ENCODE measurements at regions not wholly inside any gene's neighbourhood (a gene's known extent, or its start where the extent isn't known, plus 50 kb on each side); places are given as distances from the start of the nearest gene placed in this dataset.

GRCh38 chr5:5079876-5080275 lies 60.3 kb upstream of the ADAMTS16 start:
- DNase-seq (ENCODE audit: low read depth) = no peak
- H3K4me3 ChIP-seq (ENCODE audit: control insufficient read depth, low read depth, low read length) = no peak overlapping the region
- no peak for TF ChIP-seq CTCF (IDR thresholded peaks at IDR 0.05; ENCODE audit: control insufficient read depth, insufficient read depth, low read depth, low read length, missing control alignments)

- DNase-seq (ENCODE audit: low read depth) = no peak
- TF ChIP-seq CTCF (IDR thresholded peaks at IDR 0.05; ENCODE audit: control insufficient read depth, insufficient read depth, low read depth, low read length, missing control alignments) = no peak
- H3K4me3 ChIP-seq (ENCODE audit: control insufficient read depth, low read depth, low read length) = no peak overlapping the region
These were observed 59.3 kb upstream of the ADAMTS16 start for GRCh38 chr5:5080790-5081189.

DNA sequence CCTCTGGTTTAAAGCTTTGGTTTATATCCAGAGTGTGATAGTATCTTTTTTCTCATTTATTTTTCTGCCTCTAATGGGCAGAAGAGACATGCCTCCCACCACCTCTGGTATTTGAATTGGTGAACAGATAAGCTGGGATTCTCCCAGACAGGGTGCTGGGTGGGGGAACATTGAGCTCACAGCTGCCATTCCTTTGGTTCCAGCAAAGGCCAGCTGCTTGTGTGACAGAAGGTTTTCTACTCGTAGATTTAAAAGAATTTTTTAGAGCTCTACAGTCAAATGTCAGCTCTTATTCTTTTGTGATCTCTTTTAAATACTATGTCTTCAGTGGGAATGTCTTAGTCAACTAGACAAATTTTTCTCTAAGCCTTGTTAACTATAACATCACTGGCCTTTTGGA lies 54.7 kb upstream of the ADAMTS16 start:
- TF ChIP-seq CTCF (IDR thresholded peaks at IDR 0.05; ENCODE audit: control insufficient read depth, insufficient read depth, low read depth, low read length, missing control alignments) = no peak
- no peak overlapping the region for H3K4me3 ChIP-seq (ENCODE audit: control insufficient read depth, low read depth, low read length)
- no peak for DNase-seq (ENCODE audit: low read depth)

DNA sequence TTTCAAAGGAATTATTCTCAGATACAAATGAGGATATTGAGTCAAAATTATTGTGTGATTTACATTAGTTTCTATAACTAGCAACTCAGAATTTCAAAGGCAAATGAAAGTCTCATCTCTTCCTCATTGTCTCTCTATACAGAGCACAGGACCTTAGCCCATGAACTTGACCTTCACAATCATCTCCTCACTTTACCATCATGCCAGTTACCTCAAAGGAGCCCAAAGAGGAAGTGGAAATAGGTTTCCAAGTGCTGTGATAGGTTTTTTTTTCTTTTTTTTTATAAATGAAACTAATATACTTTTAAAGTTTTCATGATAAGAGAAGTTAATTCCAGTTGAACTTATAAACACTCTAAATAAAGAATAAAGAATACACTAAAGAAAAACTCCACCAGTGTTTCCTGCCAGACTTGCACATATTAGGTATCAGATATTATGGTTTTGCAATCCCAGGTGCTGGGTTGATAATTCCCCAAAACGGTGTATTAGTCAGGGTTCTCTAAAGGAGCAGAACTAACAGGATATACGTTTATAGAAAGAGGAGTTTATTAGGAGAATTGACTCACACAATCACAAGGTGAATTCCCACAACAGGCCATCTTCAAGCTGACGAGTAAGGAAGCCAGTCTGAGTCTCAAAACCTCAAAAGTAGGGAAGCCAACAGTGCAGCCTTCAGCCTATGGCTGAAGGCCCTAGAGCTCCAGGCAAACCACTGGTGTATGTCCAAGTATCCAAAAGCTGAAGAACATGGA lies 50.1 kb upstream of the ADAMTS16 start:
- DNase-seq (ENCODE audit: low read depth) = no peak
- H3K4me3 ChIP-seq (ENCODE audit: control insufficient read depth, low read depth, low read length) = no peak overlapping the region
- TF ChIP-seq CTCF (IDR thresholded peaks at IDR 0.05; ENCODE audit: control insufficient read depth, insufficient read depth, low read depth, low read length, missing control alignments) = no peak

Measured in AG09309 (cell line).